ENCODE measurements at regions not wholly inside any gene's neighbourhood (a gene's known extent, or its start where the extent isn't known, plus 50 kb on each side); places are given as distances from the start of the nearest gene placed in this dataset.

DNA sequence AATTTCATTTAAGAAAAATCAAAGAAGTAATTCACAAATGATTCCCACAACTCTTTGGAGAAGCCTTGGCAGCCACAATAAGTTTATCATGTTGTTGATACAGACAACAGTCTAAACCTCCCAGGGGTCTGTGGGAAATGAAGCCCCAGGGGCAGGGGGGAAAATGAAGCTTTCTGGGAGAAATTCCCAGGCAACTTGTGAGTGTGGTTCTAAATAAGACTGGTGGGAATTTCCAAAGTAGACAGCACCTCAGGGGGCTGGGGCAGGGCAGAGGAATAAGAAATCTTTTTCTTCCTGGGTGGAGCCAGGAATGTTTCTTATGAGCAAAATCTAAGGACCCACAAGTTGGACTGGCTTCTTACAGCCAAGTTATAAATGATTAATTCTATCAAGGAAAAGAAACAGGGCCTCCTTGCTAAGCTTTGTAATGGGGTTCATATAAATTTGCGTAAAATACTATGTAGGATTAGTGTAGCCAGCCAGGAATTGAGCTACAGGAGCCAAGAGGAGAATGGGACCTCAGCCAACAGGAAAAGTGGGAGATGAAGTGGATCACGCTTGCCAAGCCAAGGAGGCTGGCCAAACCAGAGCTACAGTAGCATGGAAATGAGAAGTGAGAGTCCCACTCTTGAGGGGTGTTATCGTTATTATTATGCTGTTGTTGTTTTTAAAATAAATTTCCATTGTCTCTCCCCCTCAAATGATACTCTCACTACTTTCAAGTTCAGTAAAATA is 182.9 kb upstream of the FAR2 start:
- TF ChIP-seq, protein P1, sequence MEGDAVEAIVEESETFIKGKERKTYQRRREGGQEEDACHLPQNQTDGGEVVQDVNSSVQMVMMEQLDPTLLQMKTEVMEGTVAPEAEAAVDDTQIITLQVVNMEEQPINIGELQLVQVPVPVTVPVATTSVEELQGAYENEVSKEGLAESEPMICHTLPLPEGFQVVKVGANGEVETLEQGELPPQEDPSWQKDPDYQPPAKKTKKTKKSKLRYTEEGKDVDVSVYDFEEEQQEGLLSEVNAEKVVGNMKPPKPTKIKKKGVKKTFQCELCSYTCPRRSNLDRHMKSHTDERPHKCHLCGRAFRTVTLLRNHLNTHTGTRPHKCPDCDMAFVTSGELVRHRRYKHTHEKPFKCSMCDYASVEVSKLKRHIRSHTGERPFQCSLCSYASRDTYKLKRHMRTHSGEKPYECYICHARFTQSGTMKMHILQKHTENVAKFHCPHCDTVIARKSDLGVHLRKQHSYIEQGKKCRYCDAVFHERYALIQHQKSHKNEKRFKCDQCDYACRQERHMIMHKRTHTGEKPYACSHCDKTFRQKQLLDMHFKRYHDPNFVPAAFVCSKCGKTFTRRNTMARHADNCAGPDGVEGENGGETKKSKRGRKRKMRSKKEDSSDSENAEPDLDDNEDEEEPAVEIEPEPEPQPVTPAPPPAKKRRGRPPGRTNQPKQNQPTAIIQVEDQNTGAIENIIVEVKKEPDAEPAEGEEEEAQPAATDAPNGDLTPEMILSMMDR (IDR thresholded peaks at IDR 0.05; ENCODE audit: borderline replicate concordance, extremely low read depth, low read length, poor library complexity, severe bottlenecking), result no peak
- TF ChIP-seq EZH2 (IDR thresholded peaks at IDR 0.05; ENCODE audit: borderline replicate concordance, low read depth, low read length, severe bottlenecking), result no peak
